Right forelimb (tissue), 1 donor: ENCODE measurements at regions not wholly inside any gene's neighbourhood (a gene's known extent, or its start where the extent isn't known, plus 50 kb on each side); places are given as distances from the start of the nearest gene placed in this dataset.

Experiments used
- DNase-seq: peaks from one replicate; pipeline ENCODE4 v3.0.0-alpha.2; 2018

DNA sequence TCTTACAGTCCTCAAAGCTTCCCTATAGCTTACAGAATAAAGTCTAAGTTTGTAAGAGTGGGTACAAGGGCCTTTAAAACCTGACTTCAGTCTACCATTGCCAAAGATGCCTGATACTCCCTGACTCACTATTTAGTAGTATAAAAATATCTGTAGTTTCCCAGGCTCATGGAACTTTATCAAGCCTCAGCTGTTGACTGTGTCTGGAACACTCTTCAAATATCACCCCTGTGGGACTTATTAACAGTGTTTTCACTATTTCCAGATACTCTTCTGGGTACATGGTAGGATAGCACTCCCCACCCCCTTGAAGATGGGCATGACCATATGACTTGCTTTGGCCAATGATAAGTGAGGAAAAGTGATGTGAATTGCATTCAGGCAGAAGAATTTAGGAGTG is 105.3 kb upstream of the TENT5A start:
- no peak for DNase-seq

- no peak for DNase-seq
Observed at GRCh38 chr6:81856872-81857271, 104.4 kb upstream of the TENT5A start.

DNA sequence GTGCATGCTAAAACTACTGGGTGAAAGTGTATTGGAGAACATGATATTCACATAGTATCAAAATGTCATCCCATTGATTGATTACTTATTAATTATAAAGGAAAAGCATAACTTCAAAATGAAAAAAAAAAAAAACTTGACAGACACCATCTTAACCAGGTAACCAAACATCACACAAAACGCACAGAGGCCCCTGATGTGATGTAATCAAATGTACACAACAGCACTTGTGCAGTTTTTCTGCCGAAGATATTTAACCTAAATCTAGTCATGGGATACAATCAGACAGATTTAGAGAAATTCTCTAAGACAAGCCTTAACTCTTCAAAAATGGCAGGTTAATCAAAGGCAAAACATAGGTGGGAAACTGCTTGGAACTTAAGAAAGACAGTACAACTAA is 102.0 kb upstream of the TENT5A start:
- DNase-seq, result no peak

DNA sequence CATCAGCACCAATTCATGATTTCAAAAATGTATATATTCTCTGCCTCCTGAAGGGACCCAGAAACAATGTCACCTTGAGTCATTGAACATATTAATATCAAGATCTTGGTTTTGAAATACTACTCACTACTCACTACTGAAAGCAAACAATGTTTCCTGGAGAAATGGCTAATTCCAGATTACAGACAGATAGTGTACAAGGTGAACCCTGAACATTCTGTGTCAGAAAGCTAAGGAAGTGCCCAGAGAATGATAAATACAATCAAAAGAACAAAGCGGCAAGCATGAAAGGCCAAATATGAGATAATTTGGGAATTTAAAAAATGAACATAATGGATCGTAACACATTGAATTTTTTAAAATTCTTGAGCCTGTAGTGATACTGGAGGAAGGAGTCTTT is 101.5 kb upstream of the TENT5A start:
- DNase-seq, result no peak

- no peak for DNase-seq
Observed at GRCh38 chr6:81849248-81849647, 96.8 kb upstream of the TENT5A start.

DNA sequence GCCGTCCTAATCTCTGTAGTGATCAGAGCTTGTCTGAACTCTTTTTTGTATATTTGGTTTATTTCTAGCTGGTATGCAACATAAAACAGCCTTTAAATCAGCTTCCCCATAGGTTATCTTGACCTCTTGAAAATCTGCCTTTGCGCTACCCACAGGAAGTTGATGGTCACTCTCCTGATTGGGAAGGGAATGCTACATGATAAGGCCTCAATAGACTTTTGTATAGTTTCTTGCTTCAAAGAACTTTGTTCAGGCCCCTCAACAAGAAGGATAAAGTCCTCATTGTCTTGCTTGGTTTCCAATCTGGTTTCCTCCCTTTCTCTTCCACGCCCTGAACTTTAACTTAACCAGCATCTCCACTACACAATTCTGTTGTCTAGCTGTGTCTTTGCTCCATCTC is 95.4 kb upstream of the TENT5A start:
- no peak for DNase-seq

DNA sequence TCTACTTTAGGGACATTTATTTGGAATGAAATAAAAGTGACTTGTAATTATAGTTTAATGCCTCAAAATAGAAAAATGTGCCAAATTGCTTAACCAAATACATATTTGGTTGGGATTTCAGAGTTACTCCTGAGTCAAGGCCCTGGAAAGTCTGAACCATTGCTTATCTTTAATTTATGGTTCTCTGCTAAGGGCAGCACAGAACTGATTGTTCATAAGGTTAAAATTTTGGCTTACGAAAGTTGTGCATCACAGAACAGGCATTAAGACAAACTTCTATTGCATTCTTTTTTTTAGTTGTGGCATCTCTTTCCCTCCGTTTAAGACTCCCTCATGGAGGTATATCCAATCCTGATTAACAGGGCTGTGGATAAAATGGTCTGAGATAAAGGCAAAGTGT is 92.2 kb upstream of the TENT5A start:
- no peak for DNase-seq

DNA sequence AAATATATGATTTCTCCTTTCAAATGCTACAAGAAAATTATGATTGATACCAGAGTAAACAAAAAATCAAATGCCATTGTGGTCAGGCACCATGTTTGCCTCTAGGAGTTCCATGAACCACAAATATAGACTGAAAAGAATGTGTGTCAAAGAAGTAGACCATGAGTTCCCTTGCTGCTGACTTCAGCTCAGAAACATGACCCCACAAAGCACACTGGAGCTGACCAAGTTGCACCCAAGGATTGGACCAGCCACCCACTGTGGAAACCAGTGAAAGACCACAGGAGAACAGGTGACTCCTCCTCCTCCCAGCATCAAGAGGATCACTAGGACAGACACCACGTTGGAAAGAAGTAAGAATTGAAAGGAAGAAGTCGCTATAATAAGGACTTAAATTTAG is 90.8 kb upstream of the TENT5A start:
- DNase-seq, result no peak

DNA sequence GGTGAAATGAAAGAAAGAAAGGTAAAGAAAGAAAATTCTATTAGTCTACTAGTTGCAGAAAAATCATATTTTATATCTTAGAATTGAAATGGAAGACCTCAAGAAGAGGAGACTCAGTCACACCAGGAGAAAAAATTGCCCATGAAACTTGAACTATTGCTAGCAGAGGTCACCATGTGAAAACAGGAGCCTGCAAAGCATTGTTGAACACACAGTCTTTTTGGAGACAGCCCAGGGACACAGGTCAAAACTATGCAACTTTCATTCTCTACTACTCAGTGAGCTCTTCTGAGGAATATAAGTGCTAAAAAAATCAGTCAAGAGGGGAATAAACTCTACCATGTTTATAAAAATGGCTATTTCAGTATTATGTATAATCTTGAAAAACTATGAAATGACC is 89.8 kb upstream of the TENT5A start:
- DNase-seq, result no peak

GRCh38 chr6:81838724-81839426 is 86.4 kb upstream of the TENT5A start:
- DNase-seq, result no peak

GRCh38 chr6:81838031-81838430 is 85.5 kb upstream of the TENT5A start:
- no peak for DNase-seq

- no peak for DNase-seq
Observed at GRCh38 chr6:81834141-81834681, 81.7 kb upstream of the TENT5A start.

GRCh38 chr6:81832304-81832703 is 79.8 kb upstream of the TENT5A start:
- no peak for DNase-seq

- no peak for DNase-seq
Observed at GRCh38 chr6:81831274-81831673, 78.8 kb upstream of the TENT5A start.

GRCh38 chr6:81826784-81827183 is 74.3 kb upstream of the TENT5A start:
- DNase-seq, result no peak

GRCh38 chr6:81822568-81822967 is 70.1 kb upstream of the TENT5A start:
- no peak for DNase-seq

- no peak for DNase-seq
Observed at GRCh38 chr6:81821449-81821848, 69.0 kb upstream of the TENT5A start.

DNA sequence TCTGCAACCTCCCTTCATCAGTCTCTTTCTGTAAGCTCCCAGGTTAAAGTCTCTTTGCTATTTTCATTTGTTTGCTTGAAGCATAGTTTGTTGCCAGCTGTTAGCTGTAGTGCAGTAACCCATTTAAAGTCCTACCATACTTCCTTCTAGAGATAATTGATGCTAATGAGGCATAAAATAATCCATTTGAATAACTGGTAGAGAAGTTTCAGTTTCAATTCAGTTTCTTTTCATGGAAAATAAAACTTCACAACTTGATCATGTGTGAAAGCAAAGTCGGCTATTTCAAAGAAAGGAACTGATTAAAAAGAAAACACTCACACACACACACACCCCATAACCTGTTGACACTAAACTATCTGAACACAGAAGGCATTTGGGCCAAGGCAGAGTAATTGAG is 68.5 kb upstream of the TENT5A start:
- no peak for DNase-seq

DNA sequence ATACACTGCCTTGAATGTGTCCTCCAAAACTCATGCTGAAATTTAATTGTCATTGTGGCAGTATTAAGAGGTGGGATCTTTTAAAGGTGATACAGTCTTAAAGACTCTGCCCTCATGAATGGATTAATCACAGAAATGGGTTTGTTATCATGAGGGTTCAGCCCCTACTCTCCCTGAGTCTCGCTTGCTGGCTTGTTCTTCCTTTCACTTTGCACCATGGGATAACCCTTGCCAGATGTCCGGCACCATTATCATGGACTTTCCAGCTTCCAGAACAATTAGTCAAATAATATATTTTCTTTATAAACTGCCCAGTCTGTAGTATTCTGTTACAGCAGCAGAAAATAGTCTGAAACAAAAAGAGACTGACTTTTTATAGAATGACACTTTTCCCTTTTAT is 67.9 kb upstream of the TENT5A start:
- DNase-seq, result no peak

DNA sequence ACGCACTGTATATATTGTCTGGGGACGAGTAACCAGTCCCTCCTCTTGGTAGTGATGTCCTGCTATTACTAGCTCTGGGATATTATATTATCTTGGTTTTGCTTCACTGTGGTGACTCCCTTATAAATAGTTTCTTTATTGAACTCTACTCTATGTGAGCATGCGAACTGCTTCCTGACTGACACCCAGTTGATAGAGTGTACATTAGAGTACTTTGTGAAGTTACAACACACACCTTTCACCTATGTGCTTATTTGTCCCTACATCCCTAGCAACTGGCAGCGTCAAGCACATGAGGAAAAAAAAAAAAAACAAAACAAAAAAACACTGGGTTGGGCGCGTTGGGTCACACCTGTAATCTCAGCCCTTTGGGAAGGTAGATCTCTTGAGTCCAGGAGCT is 67.3 kb upstream of the TENT5A start:
- DNase-seq, result no peak

DNA sequence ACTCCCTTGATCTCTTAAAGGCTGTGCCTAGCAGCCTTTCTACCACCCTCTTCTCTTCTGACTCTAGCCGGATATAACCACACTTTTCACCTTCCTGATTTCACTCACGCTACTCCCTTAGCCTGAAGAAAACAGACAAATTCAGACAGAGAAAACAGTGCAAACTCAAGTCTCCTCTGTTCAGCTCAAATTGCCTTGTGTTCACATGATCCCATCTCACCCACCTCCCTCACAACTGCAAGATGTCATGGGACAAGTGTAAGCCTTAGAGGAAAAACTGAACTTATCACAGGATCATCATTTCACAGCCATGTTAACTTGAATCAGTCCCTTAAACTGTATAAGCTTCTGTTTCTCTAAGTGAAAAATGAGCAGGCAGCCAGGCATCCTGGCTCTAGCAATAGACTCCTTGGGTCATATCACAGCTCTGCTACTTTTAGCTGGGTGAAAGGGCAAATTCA is 66.5 kb upstream of the TENT5A start:
- no peak for DNase-seq

DNA sequence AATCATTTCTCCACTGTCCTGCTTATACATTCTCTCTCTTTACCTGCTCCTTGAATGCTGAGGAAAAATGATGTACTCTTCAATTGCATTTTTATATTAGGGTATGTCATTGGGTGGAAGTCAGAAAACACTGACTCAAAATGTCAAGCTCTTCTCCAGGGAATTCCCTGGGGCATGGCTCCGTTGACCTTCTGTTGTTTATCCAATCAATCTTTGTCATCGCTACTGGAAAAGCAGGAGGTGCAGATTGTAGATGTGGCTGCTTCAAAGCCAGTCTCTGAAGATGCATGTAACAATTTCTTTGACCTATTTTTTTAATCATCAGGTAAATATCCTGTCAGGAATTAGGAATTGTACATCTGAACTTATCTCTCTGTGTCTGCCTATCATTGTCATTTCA is 63.9 kb upstream of the TENT5A start:
- DNase-seq, result no peak

DNA sequence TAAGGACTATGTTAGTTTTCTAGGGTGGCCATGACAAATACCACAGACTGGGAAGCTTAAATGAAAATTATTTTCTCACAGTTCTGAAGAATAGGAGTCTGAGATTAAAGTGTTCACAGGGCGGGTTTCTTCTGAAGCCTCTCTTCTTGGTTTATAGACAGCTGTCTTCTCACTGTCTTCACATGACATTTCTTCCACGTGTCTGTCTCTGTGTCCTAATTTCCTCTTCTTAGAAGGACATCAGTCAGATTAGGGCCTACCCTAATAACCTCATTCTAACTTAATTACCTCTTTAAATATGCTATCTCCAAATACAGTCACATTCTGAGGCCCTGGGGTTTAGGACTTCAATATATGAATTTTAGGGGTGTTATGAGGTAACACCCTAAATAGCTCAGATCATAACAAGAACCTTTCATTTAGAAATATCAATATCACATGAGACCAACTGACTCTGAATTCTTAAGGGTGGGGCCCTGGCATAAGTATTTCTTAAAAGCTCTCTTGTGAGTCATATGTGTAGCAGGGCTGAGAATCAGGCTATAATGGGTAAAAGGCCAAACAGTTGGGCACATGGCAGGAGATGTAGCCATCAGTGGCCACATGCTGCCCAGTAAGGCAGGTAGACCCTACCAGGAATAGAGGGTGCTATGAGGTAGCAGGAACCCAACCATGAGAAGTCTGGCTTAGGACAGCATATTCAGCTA is 62.0 kb upstream of the TENT5A start:
- no peak for DNase-seq

- DNase-seq, result no peak
Observed at GRCh38 chr6:81813305-81813704, 60.8 kb upstream of the TENT5A start.

DNA sequence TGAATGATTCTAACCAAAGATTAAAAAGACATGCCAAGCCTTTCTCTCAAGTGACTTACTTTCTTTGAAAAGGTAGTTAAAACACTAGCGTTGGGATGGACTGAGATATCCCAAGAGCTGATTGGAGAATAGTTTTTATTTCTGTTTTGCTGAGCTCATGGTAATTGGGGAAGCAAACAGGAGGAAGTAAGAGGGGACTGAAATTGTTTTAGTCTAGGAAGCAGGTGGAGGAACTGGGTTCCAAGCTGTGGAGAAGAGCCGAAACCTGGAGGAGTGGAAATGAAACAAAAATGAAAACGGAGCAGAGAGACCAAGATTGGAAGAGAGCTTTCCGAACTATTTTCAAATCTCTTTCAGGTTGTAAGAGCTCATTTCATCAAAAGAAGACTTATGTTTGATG is 59.9 kb upstream of the TENT5A start:
- DNase-seq, result no peak
